ENCODE measurements at regions not wholly inside any gene's neighbourhood (a gene's known extent, or its start where the extent isn't known, plus 50 kb on each side); places are given as distances from the start of the nearest gene placed in this dataset.

GRCh38 chr7:25759748-25760147 is 392.2 kb upstream of the NFE2L3 start:
- in situ Hi-C loops (cut with MboI; ENCODE audit: low sequenced_read_pairs), result no loop called here

- in situ Hi-C loops (cut with MboI; ENCODE audit: low sequenced_read_pairs), result no loop called here
Measured at GRCh38 chr7:25762511-25763462, 389.2 kb upstream of the NFE2L3 start.

GRCh38 chr7:25763463-25763860 is 388.5 kb upstream of the NFE2L3 start:
- in situ Hi-C loops (cut with MboI; ENCODE audit: low sequenced_read_pairs), result no loop called here

- in situ Hi-C loops (cut with MboI; ENCODE audit: low sequenced_read_pairs), result no loop called here
Measured at GRCh38 chr7:25765110-25765655, 386.8 kb upstream of the NFE2L3 start.

GRCh38 chr7:25770235-25770634 is 381.8 kb upstream of the NFE2L3 start:
- in situ Hi-C loops (cut with MboI; ENCODE audit: low sequenced_read_pairs), result no loop called here

- in situ Hi-C loops (cut with MboI; ENCODE audit: low sequenced_read_pairs), result no loop called here
Measured at GRCh38 chr7:25770670-25771069, 381.3 kb upstream of the NFE2L3 start.

GRCh38 chr7:25771491-25771890 is 380.5 kb upstream of the NFE2L3 start:
- in situ Hi-C loops (cut with MboI; ENCODE audit: low sequenced_read_pairs), result no loop called here

- in situ Hi-C loops (cut with MboI; ENCODE audit: low sequenced_read_pairs), result no loop called here
Measured at GRCh38 chr7:25772802-25773201, 379.2 kb upstream of the NFE2L3 start.

GRCh38 chr7:25774675-25775074 is 377.3 kb upstream of the NFE2L3 start:
- in situ Hi-C loops (cut with MboI; ENCODE audit: low sequenced_read_pairs), result no loop called here

GRCh38 chr7:25775570-25775969 is 376.4 kb upstream of the NFE2L3 start:
- in situ Hi-C loops (cut with MboI; ENCODE audit: low sequenced_read_pairs), result no loop called here

- in situ Hi-C loops (cut with MboI; ENCODE audit: low sequenced_read_pairs), result no loop called here
Measured at GRCh38 chr7:25775999-25776743, 375.8 kb upstream of the NFE2L3 start.

- in situ Hi-C loops (cut with MboI; ENCODE audit: low sequenced_read_pairs), result no loop called here
Measured at GRCh38 chr7:25776744-25777123, 375.3 kb upstream of the NFE2L3 start.

- in situ Hi-C loops (cut with MboI; ENCODE audit: low sequenced_read_pairs), result no loop called here
Measured at GRCh38 chr7:25777969-25778708, 373.9 kb upstream of the NFE2L3 start.

GRCh38 chr7:25779002-25779546 is 372.9 kb upstream of the NFE2L3 start:
- in situ Hi-C loops (cut with MboI; ENCODE audit: low sequenced_read_pairs), result no loop called here

- in situ Hi-C loops (cut with MboI; ENCODE audit: low sequenced_read_pairs), result no loop called here
Measured at GRCh38 chr7:25780904-25781303, 371.1 kb upstream of the NFE2L3 start.

- in situ Hi-C loops (cut with MboI; ENCODE audit: low sequenced_read_pairs), result no loop called here
Measured at GRCh38 chr7:25781704-25782103, 370.3 kb upstream of the NFE2L3 start.

- in situ Hi-C loops (cut with MboI; ENCODE audit: low sequenced_read_pairs), result no loop called here
Measured at GRCh38 chr7:25786936-25787335, 365.1 kb upstream of the NFE2L3 start.

GRCh38 chr7:25787336-25787735 is 364.7 kb upstream of the NFE2L3 start:
- in situ Hi-C loops (cut with MboI; ENCODE audit: low sequenced_read_pairs), result no loop called here

- in situ Hi-C loops (cut with MboI; ENCODE audit: low sequenced_read_pairs), result no loop called here
Measured at GRCh38 chr7:25788371-25788770, 363.6 kb upstream of the NFE2L3 start.

GRCh38 chr7:25788961-25789620 is 362.9 kb upstream of the NFE2L3 start:
- in situ Hi-C loops (cut with MboI; ENCODE audit: low sequenced_read_pairs), result no loop called here

Data from HL-60/S4 treated with retinoic acid at 250 ng/mL for 4 days and 3 days (cell line).